Frontal cortex (tissue), 3 donors: ENCODE measurements at regions not wholly inside any gene's neighbourhood (a gene's known extent, or its start where the extent isn't known, plus 50 kb on each side); places are given as distances from the start of the nearest gene placed in this dataset.

ENCODE experiments used
- DNase-seq, 2 donors: peaks; one replicate each; pipeline ENCODE4 v3.0.0; 2012; ENCODE audit warnings: low spot score in 2 of 2
- FAIRE-seq: peaks from 2 replicates; lab custom pipeline; 2012; peaks lifted over from hg19 to GRCh38; lab: Jason Lieb, UNC
- donor health status: control.
- donor health status: control.
- donor health status: control.

DNA sequence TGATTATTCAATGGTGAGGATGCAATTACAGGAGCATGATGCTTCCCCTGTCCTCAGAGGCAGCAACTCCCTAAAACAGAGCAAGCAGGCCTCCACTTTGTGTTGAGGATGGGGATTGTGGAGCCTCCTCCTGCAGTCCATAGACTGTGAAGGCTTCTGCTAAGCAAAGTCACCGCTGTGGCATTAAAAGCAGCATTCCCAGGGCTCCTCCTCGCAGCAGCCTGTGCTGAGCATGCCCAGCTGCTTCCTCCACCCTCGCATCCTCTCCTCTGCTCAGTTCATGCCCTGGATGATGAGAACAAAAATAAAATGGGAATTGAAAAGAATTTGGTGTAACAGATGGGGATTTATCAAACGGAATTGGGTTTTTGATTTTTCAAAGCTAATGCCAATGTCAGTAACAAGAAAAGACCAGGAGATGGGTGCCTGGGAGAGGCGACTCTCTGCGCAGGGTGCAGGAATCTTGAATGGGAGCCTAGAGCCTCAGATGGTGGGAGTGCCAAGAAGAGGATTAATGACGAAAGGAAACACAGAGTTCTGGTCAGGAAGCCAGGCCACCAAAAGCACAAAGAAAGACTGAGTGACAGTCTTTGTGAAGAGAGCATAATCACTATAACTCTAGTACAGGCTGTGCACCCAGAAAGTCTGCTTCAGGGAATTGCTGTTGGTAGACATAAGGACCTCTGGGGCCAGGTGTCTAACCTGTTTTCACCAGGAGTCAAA lies 347.6 kb downstream of the TPBG start:
- DNase-seq (no peak), FAIRE-seq (no peak)

GRCh38 chr6:82711971-82712370 lies 348.4 kb downstream of the TPBG start:
- peak in 1 of 2 donors; percentile 2 for DNase-seq
- FAIRE-seq, result no peak

DNA sequence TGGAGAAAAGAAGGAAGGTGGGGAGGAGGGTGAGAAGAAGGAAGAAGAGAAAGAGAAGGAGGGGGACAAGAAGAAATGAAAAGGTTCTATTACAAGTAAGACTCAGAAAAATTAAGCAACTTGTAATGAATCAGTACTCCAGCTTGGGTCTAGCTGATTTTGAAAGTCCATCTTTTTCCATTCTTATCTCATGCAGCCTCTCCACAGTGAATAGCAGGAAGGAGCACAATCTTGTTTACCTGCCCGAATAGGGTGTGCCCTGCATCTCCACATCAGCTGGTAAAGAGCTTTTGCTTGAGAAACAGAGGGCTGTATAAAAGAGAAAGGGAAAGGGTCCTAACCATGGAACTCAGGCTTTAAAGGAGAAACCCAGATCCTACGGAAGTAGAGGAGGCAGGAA lies 348.8 kb downstream of the TPBG start:
- DNase-seq (no peak), FAIRE-seq (no peak)

- no peak for FAIRE-seq
Measured at GRCh38 chr6:82712826-82713225, 349.2 kb downstream of the TPBG start.

DNA sequence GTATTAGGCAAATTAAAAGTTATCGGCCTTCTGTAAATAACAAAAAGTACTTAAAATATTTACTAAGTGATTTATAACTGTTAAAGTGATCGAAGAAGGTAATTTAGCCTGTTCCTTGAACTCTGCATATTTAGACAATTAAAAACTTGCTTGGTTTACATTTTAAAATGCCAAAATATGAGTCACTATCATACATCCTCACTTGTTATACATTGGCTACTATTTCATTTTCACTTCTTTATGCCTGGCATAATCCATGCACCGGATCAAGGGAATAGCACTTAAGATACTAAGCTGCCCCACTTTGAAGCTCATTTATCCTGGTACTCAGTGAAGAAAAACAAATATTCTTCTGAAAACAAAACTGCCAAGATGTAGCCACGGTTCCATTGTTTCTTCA lies 344.6 kb downstream of the UBE3D start:
- FAIRE-seq (no peak), DNase-seq (no peak)

More at GRCh38 chr6:82712826-82713225, 349.2 kb downstream of the TPBG start:
- no peak for DNase-seq

- no peak for DNase-seq
- no peak for FAIRE-seq
Measured at GRCh38 chr6:82735790-82736189, 329.9 kb downstream of the UBE3D start.

- FAIRE-seq (no peak), DNase-seq (no peak)
Measured at GRCh38 chr6:82737965-82738364, 327.7 kb downstream of the UBE3D start.

GRCh38 chr6:82738773-82739172 lies 326.9 kb downstream of the UBE3D start:
- FAIRE-seq (no peak), DNase-seq (no peak)

DNA sequence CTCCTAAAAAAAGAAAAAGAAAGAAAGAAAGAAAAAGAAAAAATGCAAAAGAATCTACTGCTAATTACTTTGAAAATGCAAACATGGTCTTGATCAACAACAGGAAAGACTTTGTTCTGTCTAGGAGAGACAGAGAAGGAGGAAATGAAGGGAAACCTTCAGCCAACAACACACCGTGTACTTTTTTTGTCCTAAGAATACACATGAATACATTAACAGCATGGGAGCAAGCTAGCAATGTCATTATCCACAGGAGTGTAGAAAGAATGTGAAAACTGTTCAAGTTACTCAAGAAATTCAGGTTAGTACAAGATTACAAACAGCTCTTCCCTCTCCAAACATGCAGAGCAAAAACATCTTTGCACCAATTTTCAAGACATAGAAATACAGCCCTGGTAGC lies 326.3 kb downstream of the UBE3D start:
- FAIRE-seq, result no peak
- DNase-seq, result no peak

- DNase-seq (no peak), FAIRE-seq (no peak)
Measured at GRCh38 chr6:82740072-82740471, 325.6 kb downstream of the UBE3D start.

GRCh38 chr6:82741325-82741995 lies 324.2 kb downstream of the UBE3D start:
- DNase-seq, result no peak
- FAIRE-seq, result no peak

- FAIRE-seq (no peak), DNase-seq (no peak)
Measured at GRCh38 chr6:82741996-82742385, 323.6 kb downstream of the UBE3D start.

DNA sequence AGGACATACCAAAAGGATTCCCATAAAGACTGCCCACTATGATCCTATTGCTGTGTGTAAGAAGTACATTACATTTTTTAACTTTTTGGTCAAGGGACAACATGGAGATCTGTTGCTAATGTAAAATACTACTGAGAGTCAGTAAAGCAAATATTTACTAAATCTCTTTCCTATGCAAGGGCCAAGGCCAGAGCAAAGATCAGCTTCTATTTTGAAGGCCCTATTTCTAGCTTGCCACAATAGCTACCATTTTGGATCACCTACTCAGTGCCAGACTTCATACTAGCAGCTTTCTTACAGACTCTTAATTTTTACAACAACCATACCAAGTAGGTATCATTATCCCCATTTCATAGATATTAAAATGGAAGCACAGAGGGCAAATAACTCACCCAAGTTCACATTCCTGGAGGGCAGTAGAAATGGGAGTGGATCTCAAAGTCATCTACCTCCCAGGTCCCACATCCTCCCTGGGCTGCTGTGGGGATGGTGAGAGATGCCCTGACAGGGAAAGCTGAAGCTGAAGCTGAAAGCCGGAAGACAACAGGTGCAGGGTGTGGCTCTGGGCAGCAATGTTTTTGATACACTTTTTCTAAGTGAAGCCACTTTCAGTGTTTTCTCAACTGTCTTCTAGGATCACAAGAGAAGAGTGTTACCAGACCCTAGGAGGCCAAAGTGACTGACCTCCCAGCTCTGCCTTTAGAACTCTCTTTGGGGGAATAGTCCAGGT lies 321.2 kb downstream of the UBE3D start:
- no peak for FAIRE-seq
- no peak for DNase-seq

DNA sequence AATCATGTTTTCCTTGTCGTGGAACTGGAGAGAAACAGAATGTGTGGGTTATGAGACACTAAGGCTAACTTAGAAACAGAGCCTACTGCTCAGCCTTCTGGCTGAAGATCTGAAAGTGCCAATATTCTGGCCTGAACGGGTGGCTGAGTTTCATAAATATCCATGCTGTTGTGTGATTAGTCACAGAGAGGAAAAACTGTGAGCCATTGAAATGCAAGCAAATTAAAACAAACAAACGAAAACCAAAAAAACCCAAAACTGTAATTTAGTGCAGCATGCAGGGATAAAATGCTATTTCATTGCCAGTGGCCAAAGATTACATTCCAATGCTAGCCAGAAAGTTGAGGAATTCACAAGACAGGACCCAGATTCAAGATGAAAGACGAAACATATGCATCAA lies 315.1 kb downstream of the UBE3D start:
- DNase-seq (peak in 1 of 2 donors; percentile 8), FAIRE-seq (no peak)

GRCh38 chr6:82751718-82752117 lies 313.9 kb downstream of the UBE3D start:
- no peak for DNase-seq
- no peak for FAIRE-seq

DNA sequence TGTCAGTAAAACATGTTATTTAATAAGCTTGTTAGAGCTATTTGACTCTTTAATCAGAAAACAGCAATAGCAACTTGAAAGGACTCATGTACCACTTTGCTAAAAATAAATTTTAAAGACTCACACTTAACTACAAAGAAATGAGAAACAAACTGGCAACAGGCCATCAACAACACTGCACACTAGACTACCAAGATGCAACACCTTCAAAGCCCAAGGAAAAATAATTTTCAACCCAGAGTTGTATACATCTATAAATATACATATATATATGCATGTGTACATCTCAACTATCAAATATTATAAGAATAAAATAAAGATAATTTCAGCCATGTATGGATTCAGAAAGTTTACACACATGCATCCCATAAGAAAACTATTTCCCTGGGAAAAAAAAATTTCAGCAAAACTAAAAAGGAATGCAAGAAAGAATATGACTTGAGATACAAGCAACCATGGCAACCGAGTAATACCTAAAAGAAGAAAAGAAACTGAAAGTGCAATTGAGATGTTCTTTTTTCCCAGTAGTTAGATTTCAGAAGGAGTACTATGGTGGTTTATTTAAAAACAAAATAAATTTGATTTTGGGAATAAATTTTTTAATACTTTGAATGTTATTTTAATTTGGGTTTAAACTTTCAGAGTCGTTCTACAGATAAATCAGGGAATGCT lies 303.8 kb downstream of the UBE3D start:
- no peak for DNase-seq
- no peak for FAIRE-seq

DNA sequence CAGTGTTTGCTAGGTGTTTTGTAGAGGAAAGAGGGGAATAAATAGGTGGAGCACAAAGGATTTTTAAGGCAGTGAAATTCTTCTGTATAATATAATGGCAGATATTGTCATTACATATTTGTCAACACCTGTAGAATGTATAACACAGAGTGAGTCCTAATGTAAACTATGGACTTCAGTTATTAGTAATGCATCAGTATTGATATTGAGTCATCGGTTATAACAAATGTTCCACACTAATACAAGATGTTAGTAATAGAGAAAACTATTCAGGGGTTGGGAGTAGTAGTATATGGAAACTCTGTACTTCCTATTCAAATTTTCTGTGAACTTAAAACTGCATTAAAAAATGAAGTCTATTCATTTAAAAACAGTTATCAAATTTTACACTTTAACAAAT lies 299.2 kb downstream of the UBE3D start:
- FAIRE-seq (no peak), DNase-seq (no peak)

- no peak for DNase-seq
Measured at GRCh38 chr6:82767037-82767436, 298.6 kb downstream of the UBE3D start.

GRCh38 chr6:82767447-82767846 lies 298.2 kb downstream of the UBE3D start:
- FAIRE-seq, result no peak

More at GRCh38 chr6:82767037-82767436, 298.6 kb downstream of the UBE3D start:
- no peak for FAIRE-seq

More at GRCh38 chr6:82767447-82767846, 298.2 kb downstream of the UBE3D start:
- DNase-seq, result no peak
